ENCODE measurements at regions not wholly inside any gene's neighbourhood (a gene's known extent, or its start where the extent isn't known, plus 50 kb on each side); places are given as distances from the start of the nearest gene placed in this dataset.

DNA sequence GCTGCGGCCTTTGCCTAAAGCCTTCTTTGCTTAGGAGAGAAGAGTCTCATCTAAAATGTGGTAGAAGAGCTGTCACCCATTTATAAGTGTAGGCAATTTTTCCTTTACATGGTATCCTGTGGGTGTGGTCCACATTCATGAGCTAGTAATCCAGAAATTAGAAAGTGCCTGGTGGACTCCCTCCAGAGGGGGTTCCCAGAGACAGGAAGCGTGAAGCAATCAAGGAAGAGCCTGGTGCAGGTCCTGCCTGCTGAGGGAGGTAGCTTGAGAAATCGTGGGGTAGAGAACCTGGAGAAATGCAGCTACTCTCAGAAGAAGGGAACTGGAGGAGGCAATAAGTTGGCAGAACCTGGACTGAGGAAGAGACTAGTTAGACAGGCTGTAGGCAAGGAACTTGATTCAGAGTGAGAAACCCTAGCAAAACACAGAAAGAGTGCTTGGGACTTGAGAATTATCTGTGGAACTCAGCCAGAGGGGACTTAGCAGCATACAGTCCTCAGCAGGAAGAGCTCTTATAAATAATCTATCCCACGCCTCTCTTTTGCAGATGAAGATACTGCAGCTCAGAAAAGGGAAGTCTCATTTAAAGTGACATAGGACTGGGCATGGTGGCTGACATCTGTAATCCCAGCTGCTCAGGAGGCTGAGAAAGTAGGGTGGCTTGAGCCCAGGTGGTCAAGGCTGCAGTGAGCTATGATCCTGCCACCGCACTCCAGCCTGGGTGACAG is 182.4 kb upstream of the CCND2 start:
- no peaks in the 10 kb centered on the region for H3K36me3 ChIP-seq (ENCODE audit: control insufficient read depth in 2 of 2, extremely low read depth in 1 of 2, insufficient read depth in 2 of 2, low read length in 2 of 2)
- ChIA-PET POLR2A (no interaction called here), CTCF (interaction anchor here (1.3 kb wide), 1 partner anchor 186 kb away, joined by 3 read pairs; no protein-coding TSS in a partner anchor)
- intact Hi-C loops (cut with micrococcal nuclease): no loop called here
- dilution Hi-C loops (cut with MboI; ENCODE audit: extremely low pct_ligation_motif_present, low sequenced_read_pairs): no loop called here
- H3K79me2 ChIP-seq (ENCODE audit: control insufficient read depth, insufficient read depth, low read length): no peaks in the 10 kb centered on the region
- no TSS peak for BruUV-seq (replicated peaks)
- no peak overlapping the region for H3K4me2 ChIP-seq (ENCODE audit: insufficient read depth, low read length)
- no peak overlapping the region for H3K4me3 ChIP-seq (replicated peaks in 1 of 3; ENCODE audit: insufficient read depth in 1 of 3, low read depth in 1 of 3, low read length in 3 of 3)
- no peaks in the 10 kb centered on the region for H3K27me3 ChIP-seq (ENCODE audit: control insufficient read depth in 2 of 2, insufficient read depth in 2 of 2, low read length in 2 of 2)
- no peak for DNase-seq (ENCODE audit: low read depth, low spot score)
- TF ChIP-seq, protein P1, sequence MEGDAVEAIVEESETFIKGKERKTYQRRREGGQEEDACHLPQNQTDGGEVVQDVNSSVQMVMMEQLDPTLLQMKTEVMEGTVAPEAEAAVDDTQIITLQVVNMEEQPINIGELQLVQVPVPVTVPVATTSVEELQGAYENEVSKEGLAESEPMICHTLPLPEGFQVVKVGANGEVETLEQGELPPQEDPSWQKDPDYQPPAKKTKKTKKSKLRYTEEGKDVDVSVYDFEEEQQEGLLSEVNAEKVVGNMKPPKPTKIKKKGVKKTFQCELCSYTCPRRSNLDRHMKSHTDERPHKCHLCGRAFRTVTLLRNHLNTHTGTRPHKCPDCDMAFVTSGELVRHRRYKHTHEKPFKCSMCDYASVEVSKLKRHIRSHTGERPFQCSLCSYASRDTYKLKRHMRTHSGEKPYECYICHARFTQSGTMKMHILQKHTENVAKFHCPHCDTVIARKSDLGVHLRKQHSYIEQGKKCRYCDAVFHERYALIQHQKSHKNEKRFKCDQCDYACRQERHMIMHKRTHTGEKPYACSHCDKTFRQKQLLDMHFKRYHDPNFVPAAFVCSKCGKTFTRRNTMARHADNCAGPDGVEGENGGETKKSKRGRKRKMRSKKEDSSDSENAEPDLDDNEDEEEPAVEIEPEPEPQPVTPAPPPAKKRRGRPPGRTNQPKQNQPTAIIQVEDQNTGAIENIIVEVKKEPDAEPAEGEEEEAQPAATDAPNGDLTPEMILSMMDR (IDR thresholded peaks at IDR 0.05; ENCODE audit: extremely low read depth in 1 of 2, insufficient read depth in 1 of 2, low read depth in 1 of 2, low read length in 2 of 2): no peak
- TF ChIP-seq JUN (IDR thresholded peaks at IDR 0.05; ENCODE audit: borderline replicate concordance, insufficient read depth, insufficient read length, low read depth): no peak
- TF ChIP-seq POLR2AphosphoS5 (IDR thresholded peaks at IDR 0.05; ENCODE audit: insufficient read depth, low read depth, low read length): no peak
- TF ChIP-seq, protein P2, sequence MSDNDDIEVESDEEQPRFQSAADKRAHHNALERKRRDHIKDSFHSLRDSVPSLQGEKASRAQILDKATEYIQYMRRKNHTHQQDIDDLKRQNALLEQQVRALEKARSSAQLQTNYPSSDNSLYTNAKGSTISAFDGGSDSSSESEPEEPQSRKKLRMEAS (IDR thresholded peaks at IDR 0.05; ENCODE audit: insufficient read depth, insufficient read length): no peak
- no peak for TF ChIP-seq FOS (IDR thresholded peaks at IDR 0.05; ENCODE audit: borderline replicate concordance, insufficient read depth, low read length)
- no peak for TF ChIP-seq EZH2 (IDR thresholded peaks at IDR 0.05; ENCODE audit: borderline replicate concordance, low read depth, low read length, severe bottlenecking)
- TF ChIP-seq GATA2 (IDR thresholded peaks at IDR 0.05; ENCODE audit: insufficient read depth, insufficient read length, low read depth, low read length): no peak
- no peak for TF ChIP-seq POLR2A (IDR thresholded peaks at IDR 0.05; ENCODE audit: low read depth, low read length)
- TF ChIP-seq MYC (IDR thresholded peaks at IDR 0.05; ENCODE audit: low read depth, low read length): no peak
- H3K9me1 ChIP-seq (replicated peaks; ENCODE audit: control insufficient read depth, extremely low read depth, insufficient read depth, low read length): no peaks in the 10 kb centered on the region
- no peaks in the 10 kb centered on the region for H4K20me1 ChIP-seq (replicated peaks; ENCODE audit: control insufficient read depth, extremely low read depth, insufficient read depth, low read length)
- no peak overlapping the region for H3K9ac ChIP-seq (replicated peaks; ENCODE audit: extremely low read depth, insufficient read depth, low read length)
- H3K4me1 ChIP-seq (ENCODE audit: control insufficient read depth, extremely low read depth, insufficient read depth, low read length): no peaks in the 10 kb centered on the region
- H3K27ac ChIP-seq (ENCODE audit: insufficient read depth, low read depth, low read length): no peak overlapping the region
- no peak overlapping the region for H2AFZ ChIP-seq (ENCODE audit: low read depth, low read length)
- no peaks in the 10 kb centered on the region for H3K9me3 ChIP-seq (replicated peaks; ENCODE audit: control insufficient read depth, insufficient read depth, low read length)
- FAIRE-seq: no peak

Data from endothelial cell of umbilical vein (primary cell).